Hematopoietic multipotent progenitor cell treated with erythropoietin and hydrocortisone succinate and interleukin-3 and kit ligand, for 8 days (in vitro differentiated cells): ENCODE measurements at regions not wholly inside any gene's neighbourhood (a gene's known extent, or its start where the extent isn't known, plus 50 kb on each side); places are given as distances from the start of the nearest gene placed in this dataset.
"Not testable (repeated sequence)": the region's sequence is repeated elsewhere in the genome, so short reads cannot be mapped to it uniquely, and the experiment has no call there.

Source experiments
- DNase-seq: peaks from one replicate; pipeline ENCODE4 v3.0.0-alpha.2; 2015

- no peak for DNase-seq
These were observed 94.2 kb upstream of the ABCB5 start for GRCh38 chr7:20521243-20521642.

GRCh38 chr7:20529260-20529659, 86.2 kb upstream of the ABCB5 start:
- no peak for DNase-seq

DNA sequence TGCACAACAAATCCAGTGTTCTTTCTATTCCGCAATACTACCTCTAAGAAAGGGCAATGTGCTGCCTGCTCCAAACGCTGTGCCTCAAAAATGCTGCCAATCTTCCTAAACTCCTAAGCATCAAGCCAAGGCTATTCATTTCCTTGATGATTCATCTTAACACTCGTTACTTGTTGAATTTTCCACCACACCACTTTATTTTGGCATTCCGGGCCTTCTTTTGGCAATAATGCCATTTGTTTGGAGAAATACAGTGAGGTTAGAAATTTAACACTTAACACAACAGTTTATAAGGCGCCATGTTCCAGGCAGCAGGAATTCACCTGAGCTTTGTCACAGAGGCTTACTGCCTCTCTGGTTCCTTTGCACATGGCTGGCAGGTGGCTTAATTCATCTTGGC, 82.6 kb upstream of the ABCB5 start:
- DNase-seq, result no peak

DNA sequence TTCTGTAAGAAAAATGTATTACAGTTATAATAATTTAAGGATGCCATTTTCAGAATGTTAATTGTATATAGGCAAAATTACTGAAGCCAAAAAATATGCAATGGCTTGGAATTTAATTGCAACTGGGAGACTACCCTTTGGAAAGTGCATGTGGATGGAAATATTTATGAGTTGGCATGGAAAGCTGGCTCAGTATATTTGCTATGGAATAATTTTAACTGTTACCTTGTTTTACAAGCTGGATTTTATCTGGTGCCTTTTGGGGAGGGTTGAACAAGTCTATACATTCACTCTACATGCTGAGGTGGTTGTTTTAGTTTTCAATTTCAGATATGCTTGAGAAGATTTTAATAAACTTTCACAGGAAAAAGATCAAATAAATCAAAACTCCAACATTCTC, 80.9 kb upstream of the ABCB5 start:
- no peak for DNase-seq

GRCh38 chr7:20535541-20535940, 79.9 kb upstream of the ABCB5 start:
- DNase-seq, result no peak

- DNase-seq, result peak; percentile 52
These were observed 76.3 kb upstream of the ABCB5 start for GRCh38 chr7:20539201-20539600.

DNA sequence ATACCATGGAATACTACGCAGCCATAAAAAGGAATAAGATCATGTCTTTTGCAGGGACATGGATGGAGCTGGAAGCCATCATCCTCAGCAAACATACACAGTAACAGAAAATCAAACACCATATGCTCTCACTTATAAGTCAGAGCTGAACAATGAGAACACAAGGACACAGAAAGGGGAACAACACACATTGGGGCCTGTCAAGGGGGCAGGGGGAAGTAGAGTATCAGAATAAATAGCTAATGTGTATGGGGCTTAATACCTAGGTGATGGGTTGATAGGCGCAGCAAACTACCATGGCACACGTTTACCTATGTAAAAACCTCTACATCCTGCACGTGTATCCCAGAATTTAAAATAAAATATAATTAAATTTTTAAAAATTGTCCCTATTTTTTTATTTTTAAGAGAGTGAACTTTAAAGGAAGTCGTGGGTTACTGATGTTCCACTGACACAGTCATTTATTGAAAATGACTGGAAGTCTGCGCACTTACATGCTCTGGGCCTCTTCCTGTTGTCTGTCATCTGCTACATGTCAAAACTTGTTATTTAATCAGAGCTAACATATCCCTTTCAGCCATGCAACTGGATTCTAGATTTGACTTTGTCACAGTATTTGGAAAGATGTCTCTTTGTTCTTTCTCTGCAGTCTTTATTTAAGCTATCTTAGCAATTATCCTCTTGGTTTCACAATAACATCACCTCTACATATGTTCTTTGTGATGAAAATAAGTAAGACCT, 73.7 kb upstream of the ABCB5 start:
- DNase-seq, result no peak

GRCh38 chr7:20542594-20542993, 72.9 kb upstream of the ABCB5 start:
- DNase-seq, result no peak

GRCh38 chr7:20543500-20543899, 72.0 kb upstream of the ABCB5 start:
- no peak for DNase-seq

- no peak for DNase-seq
These were observed 70.5 kb upstream of the ABCB5 start for GRCh38 chr7:20545016-20545415.

GRCh38 chr7:20546958-20547357, 68.5 kb upstream of the ABCB5 start:
- DNase-seq, result not testable (repeated sequence)

- no peak for DNase-seq
These were observed 61.4 kb upstream of the ABCB5 start for GRCh38 chr7:20554072-20554471.

DNA sequence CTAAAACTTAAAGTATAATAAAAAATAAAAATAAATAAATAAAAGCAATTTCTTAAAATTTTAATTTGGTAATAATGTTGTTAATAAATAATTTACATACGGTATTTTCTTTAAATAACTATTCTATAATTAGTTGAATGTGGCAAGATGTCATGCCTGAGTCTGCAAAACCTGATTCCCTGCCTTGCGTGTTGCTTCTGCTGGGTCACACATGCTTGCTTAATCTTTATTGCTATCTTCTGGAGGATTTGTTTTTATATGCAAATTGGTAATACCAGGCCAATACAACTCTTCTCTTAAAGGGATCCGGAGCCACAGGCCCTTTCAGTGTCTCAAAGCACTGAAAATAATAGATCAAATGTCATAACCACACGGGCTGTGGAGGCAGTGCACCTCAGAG, 59.4 kb upstream of the ABCB5 start:
- DNase-seq, result no peak

DNA sequence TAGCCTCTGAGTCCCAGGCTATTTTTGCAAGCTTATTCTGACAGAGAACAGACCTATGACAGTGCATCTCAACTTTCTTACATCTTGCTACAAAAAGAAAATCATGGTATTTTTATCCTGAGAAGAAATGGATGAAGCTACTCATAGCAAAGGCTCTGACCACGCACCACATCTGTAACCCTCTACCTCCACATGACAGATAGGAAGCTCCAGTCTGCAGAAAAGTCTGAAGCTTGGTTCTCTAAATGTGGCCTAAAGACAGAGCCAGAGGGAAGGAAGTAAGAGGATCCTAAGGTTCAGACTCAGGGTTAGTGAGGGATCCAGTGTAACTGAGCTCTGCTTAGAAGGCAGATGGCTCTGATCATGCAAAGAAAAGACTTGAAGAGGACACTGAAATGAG, 58.4 kb upstream of the ABCB5 start:
- DNase-seq, result no peak

- no peak for DNase-seq
These were observed 56.3 kb upstream of the ABCB5 start for GRCh38 chr7:20558963-20559716.

DNA sequence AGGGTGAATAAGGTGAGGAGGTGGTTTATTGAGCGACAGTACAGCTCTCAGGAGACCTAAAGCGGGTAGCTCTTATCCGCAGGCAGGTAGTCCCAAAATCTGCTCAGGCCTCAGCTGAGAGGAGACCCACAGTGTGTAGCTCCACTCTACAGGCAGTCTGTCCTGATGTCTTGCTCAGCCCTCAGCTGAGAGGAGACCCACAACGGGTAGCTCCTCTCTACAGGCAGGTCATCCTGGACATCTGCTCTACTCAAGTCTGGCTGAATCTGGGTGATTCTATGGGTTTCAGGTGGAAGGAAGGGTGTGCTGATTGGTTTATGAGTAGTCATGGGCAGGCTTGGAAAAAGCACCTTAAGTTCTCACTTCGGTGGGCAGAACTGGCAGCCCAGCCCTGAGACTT, 55.6 kb upstream of the ABCB5 start:
- DNase-seq, result no peak

- no peak for DNase-seq
These were observed 54.9 kb upstream of the ABCB5 start for GRCh38 chr7:20560325-20561180.

DNA sequence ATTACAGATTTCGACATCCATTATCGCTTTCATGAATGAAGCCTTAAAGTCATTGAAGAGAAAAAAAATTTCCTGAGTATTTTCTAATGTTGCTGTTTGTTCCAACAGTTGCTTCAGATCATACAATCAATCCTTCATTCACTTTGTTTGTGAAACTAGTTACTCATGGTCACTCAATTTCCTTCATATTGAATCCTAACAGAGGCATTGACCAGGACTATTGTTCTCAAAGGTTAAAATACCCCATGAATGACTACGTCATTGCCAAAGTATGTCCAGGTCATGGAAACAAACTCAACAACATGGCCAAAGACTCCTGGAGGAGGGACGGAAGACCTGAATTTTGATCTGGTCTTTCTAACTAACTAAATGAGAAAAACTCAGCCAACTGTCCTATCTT, 54.0 kb upstream of the ABCB5 start:
- no peak for DNase-seq

DNA sequence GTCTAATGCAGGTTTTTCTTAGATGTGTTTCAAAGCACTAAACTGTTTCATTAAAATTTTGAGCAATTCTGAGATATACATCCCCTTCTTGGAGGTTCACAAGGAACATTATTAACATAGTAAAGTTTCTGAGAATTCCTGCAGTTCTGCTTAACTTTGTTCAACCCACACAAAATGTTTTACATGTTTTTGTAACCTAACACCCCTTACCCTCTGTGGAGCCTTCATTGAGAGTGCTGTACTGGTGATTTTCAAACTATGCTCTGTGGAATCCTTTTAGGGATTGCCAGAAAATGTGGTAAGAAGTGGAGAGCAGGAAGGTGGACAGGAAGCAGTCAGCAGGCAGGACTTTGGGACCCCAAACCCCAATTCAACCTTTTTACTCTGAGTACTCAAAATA, 53.6 kb upstream of the ABCB5 start:
- DNase-seq, result no peak

- DNase-seq, result no peak
These were observed 53.0 kb upstream of the ABCB5 start for GRCh38 chr7:20562461-20562860.
